COR-L47 (cell line): ENCODE measurements at regions not wholly inside any gene's neighbourhood (a gene's known extent, or its start where the extent isn't known, plus 50 kb on each side); places are given as distances from the start of the nearest gene placed in this dataset.

Experiments used
- DNase-seq: peaks from one replicate; lab custom pipeline; 2025; lab: John Stamatoyannopoulos, UW

GRCh38 chr11:113579292-113579940, 104.2 kb upstream of the DRD2 start:
- no peak for DNase-seq

GRCh38 chr11:113578715-113579250, 103.6 kb upstream of the DRD2 start:
- DNase-seq = no peak

- DNase-seq = no peak
Measured at GRCh38 chr11:113578033-113578380, 102.8 kb upstream of the DRD2 start.

- DNase-seq = peak; percentile 87
Measured at GRCh38 chr11:113577356-113578032, 102.3 kb upstream of the DRD2 start.

GRCh38 chr11:113574586-113574985, 99.4 kb upstream of the DRD2 start:
- no peak for DNase-seq

- no peak for DNase-seq
Measured at GRCh38 chr11:113574171-113574570, 99.0 kb upstream of the DRD2 start.

GRCh38 chr11:113572136-113572735, 97.0 kb upstream of the DRD2 start:
- no peak for DNase-seq

GRCh38 chr11:113571531-113571930, 96.3 kb upstream of the DRD2 start:
- no peak for DNase-seq

- DNase-seq = no peak
Measured at GRCh38 chr11:113570906-113571305, 95.7 kb upstream of the DRD2 start.

GRCh38 chr11:113569391-113569790, 94.2 kb upstream of the DRD2 start:
- DNase-seq = no peak

- DNase-seq = no peak
Measured at GRCh38 chr11:113568566-113568965, 93.4 kb upstream of the DRD2 start.

GRCh38 chr11:113567867-113568544, 92.8 kb upstream of the DRD2 start:
- no peak for DNase-seq

GRCh38 chr11:113567097-113567496, 91.9 kb upstream of the DRD2 start:
- DNase-seq = no peak

- no peak for DNase-seq
Measured at GRCh38 chr11:113564527-113565130, 89.4 kb upstream of the DRD2 start.

GRCh38 chr11:113563766-113564526, 88.7 kb upstream of the DRD2 start:
- no peak for DNase-seq

GRCh38 chr11:113562981-113563461, 87.8 kb upstream of the DRD2 start:
- DNase-seq = no peak

GRCh38 chr11:113562576-113562975, 87.4 kb upstream of the DRD2 start:
- no peak for DNase-seq

- DNase-seq = no peak
Measured at GRCh38 chr11:113557926-113558325, 82.7 kb upstream of the DRD2 start.

GRCh38 chr11:113556036-113556435, 80.8 kb upstream of the DRD2 start:
- DNase-seq = no peak

- DNase-seq = no peak
Measured at GRCh38 chr11:113555071-113555619, 79.9 kb upstream of the DRD2 start.

- DNase-seq = peak; percentile 33
Measured at GRCh38 chr11:113554526-113554925, 79.3 kb upstream of the DRD2 start.
